ENCODE measurements at regions not wholly inside any gene's neighbourhood (a gene's known extent, or its start where the extent isn't known, plus 50 kb on each side); places are given as distances from the start of the nearest gene placed in this dataset.
"Not testable (repeated sequence)": the region's sequence is repeated elsewhere in the genome, so short reads cannot be mapped to it uniquely, and the experiment has no call there.

DNA sequence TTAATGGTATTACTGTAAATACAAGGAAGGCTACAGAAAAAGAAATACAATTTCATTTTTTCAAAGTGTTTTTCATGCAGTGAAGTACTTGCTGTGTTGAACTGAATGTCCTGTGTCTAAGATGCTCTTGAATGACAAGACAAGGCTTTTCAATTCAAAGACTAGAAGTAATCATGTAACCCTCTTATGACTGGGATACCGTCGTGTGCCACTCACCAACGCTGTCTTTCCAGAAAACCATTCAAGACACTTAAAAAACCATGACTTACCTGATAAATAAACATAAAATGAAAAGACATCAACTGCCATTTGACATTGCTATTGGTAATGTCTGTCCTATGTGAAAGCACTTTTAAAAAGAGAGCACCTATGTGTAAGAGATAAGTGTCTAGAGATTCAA is 183.1 kb upstream of the DPP10 start:
- no peak for DNase-seq (ENCODE audit: low read depth)

DNA sequence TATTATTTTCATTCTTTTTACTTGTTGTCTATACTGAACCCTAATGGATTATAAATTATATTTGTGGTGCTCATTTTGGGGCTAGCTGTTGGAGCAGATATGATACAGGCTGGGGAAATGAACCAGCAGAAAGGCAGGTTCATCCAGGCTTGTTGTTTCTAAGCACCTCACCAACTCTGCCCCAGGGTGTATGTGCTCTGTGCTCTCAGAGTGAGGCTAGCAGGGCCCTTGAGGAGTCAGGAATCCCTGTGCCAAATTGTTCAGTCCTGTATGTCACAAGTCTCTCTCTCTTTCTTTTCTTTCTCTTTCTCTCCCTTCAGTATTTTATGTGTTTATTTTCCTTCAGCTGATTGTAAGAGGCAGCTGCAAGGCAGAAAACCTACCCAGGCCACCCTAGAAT is 181.1 kb upstream of the DPP10 start:
- no peak for DNase-seq (ENCODE audit: low read depth)

DNA sequence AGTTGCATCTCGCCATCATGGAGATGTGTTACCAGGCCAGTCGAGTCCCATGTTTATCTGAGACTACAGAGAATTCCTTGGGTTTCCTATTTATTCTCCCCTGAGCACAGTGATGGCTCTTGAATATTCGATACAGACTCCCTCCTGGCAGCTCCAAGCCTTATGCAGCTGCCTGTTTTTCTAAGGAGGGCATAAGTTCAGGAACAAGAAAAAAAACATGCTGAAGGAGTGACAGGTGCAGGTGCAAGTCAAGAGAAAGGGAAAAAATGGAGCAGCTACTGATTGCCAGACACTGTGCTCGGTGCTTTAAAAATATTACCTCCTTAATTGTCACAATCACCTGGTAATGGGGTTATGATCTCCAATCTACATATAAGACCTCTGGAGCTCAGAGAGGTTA is 177.2 kb upstream of the DPP10 start:
- no peak for DNase-seq (ENCODE audit: low read depth)

DNA sequence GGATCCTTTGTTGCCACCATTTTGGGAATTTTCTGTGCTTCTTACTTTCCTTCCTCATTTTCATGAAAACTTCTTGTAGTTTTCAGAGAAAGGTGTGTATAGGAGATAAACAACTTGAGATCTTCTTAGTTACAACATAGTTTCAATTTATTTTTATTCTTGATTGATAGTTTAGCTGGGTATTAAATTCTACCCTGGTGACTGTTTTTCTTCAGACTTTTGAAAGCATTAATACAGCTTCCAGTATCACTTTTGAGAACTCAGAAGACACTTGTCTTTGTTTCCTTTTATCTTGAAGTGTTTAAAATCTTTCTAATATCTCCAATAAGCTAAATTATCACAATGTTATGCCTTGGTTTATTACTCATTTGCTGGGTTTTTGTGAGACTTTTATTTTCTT is 167.5 kb upstream of the DPP10 start:
- no peak for DNase-seq (ENCODE audit: low read depth)

DNA sequence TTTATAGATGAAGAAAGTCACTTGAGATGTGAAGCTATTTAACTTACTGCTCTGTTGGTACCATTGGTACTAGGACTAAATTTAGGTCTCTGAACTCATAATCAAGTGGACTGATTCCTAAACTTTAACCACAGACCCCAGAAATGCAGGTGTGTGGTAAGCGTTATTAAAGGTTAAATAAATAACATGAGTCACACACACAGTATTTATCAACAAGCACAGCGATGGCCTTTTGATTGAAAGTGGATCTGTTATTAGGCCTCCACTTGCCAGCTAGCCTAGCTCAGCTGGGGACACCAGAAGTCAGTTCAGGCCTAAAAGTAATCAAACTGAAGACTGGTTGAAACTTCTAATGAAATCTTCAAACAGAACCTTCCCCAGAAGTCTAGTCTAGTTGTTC is 161.3 kb upstream of the DPP10 start:
- DNase-seq (ENCODE audit: low read depth), result no peak

DNA sequence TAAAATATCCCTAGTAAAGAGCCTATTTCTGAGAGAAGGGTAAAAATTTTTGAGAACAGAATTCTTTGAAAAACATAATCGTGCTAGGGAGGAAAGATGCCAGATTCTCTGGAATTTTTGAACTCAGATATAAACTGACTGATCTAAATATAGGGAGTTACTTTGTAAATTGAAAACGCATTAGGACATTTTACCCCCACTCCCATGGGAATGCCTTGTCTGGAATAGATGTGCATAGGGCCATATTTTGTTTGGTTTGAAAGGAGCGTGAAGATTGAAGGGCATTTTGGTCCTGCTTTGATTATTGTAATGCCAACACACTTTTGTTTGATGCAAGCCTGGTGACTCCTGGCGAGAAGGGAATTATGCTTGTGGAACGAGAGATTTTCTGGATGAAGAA is 158.7 kb upstream of the DPP10 start:
- DNase-seq (ENCODE audit: low read depth), result no peak

DNA sequence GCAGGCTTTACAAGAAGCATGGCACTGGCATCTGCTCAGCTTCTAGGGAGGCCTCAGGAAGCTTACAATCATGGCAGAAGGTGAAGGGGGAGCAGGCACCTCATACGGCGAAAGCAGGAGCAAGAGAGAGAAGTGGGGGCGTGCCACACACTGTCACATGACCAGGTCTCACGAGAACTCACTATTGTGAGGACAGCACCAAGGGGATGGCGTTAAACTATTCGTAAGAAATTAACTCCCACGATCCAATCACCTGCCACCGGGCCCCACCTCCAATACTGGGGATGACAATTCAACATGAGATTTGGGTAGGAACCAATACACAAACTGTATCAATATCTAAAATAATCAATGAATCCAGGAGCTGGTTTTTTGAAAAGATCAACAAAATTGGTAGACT is 156.0 kb upstream of the DPP10 start:
- no peak for DNase-seq (ENCODE audit: low read depth)

DNA sequence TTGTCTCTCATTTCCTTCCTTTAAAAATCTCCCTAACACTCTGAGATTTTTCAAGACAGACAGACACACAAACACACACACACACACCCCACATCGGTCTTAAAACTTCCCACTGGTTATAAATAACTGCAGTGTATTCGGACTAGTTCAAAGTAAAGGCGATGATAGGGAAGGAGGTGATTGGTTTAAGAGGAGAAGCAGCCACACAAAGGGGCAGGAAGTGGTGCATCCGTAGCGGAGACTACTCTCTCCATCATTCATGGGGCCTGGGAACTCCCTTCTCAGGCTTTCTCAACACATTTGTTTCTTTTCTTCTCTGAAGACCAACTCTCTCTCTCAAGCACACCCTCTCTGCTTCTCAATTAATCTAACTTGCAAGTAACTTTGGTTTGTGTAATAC is 149.1 kb upstream of the DPP10 start:
- no peak for DNase-seq (ENCODE audit: low read depth)

DNA sequence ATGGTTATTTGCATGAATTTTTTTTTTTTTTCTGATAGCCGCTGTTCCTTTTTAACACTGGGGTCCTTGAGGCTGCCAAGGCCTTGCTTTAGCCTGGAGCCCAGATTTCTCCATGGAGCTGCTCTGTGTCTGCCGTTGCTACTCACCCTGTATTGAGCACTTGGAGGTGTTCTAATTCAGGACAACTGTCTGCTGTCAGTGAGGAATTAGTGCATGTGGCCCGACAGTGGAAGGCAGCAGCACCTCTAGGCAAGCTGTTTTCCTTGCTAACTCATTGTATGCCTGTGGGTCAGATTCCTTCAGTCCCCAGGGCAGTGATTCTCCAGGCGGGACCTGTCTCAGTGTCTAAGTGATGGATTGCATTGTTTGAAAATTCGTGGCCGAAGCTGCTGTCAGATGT is 147.7 kb upstream of the DPP10 start:
- DNase-seq (ENCODE audit: low read depth), result no peak

DNA sequence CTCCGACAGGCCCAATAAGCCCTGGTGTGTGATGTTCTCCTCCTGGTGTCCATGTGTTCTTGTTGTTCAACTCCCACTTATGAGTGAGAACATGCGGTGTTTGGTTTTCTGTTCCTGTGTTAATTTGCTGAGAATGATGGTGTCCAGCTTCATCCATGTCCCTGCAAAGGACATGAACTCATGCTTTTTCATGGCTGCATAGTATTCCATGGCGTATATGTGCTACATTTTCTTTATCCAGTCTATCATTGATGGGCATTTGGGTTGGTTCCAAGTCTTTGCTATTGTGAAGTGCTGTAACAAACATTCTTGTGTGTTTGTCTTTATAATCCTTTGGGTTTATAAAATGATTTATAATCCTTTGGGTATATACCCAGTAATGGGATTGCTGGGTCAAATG is 142.1 kb upstream of the DPP10 start:
- DNase-seq (ENCODE audit: low read depth), result not testable (repeated sequence)

DNA sequence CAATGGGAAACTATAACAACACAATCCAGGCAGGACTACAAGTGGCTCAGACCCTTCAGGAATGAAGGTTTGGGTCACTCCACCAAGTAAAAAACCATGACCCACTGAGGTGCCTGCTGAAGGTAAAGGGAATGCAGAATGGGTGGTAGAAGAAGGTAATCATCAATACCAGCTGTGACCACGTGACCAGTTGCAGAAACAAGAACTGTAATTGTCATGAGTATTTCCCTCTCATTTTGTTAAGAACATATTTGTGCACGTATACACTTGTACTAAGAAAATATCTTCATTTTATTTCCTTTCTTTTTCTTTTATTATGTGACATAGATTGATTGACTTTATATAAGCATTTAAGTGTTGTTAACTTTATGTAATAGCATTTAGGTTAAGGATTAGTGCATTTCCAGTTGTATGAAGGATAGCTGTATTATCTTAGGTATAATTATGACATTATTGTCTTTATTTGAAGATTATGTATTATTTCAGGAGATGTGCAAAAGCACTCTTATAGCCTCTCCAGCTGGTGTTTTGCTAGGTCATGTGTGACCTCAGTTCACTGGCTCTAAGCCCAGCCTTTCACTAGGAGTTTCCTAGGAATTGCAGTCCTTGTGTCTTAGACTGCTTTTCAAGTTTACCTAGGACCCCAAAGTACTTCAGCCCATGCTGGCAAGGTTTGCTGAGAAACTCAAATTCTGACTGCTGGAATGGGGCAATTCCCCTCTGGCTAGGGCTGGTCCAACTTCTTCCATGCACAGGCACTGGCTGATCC is 125.7 kb upstream of the DPP10 start:
- no peak for DNase-seq (ENCODE audit: low read depth)

DNA sequence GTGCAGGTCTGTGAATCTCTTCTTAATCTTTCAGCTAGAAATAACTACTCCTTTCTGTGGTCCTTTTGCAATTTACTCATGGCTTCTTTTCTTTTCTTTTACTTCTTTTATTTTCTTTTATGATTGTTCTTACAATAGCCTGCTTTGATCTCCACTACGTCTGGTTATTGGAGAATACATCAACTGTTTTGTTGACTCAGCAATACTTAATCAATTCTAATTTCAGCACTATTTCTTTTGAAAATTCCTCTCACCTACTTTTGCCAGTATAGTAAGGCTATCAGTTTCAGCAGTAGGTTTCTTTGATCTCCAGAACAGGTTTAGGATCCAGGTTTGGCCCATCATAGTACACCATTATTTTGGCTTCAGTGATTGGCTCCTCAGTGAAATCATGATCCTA is 111.8 kb upstream of the DPP10 start:
- DNase-seq (ENCODE audit: low read depth), result no peak

DNA sequence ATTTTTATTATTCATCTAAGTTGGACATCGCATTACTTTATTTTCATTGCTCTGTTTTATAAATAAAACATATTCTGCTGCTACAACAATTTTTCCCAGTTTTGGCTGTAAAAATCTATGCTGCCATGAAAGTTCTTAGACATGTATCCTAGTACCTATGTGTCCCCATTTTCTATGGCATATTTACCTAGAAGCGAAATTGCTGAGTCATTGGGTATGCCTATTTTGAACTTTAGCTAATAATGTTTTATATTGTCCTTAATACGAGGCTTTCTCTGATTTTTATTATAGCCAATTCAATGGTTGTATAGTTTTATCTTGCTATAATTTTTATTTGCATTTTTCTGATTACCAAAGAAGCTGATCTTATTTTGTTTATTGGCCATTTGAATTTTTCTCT is 110.5 kb upstream of the DPP10 start:
- no peak for DNase-seq (ENCODE audit: low read depth)

DNA sequence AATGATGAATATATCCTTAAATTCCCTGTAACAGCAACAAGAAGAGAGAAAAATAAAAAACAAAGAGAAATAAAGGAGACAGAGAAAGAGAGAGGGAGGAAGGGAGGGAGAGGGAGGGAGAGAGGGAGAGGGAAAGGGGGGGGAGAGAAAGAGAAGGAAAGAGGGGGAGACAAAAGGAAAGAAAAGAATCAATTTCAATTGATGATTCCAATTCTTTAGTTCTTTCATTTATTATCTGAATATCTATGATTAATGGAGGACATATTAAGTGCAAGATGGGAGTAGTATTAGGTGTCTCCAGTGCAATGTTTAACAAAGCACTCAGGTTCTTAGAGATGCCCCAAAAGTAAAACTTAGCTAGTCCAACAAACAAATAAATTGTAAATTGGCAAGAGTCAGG is 97.2 kb upstream of the DPP10 start:
- no peak for DNase-seq (ENCODE audit: low read depth)

DNA sequence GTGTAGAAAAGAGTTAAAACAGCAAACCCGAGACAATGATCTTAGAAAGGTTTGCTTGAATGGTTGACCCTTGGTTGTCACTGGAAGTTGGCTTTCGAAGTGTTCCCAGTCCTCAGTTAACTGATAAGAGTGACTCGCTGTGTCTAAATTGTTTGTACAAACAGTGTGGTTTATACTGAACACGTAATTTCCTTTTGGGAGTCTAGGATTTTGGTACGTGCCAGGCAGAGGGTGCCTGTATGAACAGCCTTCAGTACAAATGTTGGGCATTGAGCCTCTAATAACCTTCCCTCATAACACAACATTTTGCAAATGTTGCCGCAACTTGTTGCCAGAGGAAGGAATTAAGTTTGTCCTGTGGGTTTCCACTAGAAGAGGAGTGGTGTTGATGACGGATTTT is 95.8 kb upstream of the DPP10 start:
- DNase-seq (ENCODE audit: low read depth), result peak; percentile 1

DNA sequence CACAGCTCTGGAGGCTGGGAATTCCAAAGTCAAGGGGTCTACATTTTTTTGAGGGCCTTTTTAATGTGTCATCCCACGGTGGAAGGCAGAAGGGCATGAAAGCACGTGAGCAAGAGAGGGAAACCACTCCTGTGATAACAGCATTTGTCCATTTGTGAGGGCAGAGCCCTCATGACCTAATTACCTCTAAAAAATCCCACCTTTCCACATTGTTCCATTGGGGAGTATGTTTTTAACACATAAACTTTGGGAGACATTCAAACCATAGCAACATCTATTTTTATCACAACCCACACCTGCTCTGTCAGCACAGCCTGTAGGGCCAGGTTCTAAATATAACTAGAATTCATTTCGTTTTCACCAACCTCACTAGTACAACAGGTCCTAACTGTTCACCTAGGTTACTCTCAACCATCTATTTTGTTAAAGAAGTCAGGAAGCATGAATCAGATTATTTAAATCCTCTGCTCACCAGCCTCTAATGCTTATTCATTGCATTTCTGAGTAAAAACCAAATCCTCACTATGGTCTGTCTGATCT is 92.2 kb upstream of the DPP10 start:
- no peak for DNase-seq (ENCODE audit: low read depth)

DNA sequence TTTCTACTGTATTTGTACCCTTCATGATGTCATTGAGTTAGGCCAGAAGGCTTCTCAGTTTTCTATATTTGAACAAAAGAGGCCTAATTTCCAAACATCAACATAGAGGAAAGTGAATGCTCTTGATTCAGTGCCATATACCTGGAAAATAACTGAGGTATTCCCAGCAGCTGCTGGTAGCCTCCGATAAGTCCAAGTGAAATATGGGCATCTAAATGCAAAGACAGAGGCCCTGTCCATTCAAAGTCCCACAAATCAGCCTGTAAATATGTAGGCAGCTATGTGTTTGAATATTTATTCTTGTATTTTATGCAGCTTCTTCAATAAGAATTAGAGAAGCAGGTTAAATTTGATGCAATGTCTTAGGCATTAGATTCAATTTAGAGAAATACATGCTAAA is 89.5 kb upstream of the DPP10 start:
- no peak for DNase-seq (ENCODE audit: low read depth)

DNA sequence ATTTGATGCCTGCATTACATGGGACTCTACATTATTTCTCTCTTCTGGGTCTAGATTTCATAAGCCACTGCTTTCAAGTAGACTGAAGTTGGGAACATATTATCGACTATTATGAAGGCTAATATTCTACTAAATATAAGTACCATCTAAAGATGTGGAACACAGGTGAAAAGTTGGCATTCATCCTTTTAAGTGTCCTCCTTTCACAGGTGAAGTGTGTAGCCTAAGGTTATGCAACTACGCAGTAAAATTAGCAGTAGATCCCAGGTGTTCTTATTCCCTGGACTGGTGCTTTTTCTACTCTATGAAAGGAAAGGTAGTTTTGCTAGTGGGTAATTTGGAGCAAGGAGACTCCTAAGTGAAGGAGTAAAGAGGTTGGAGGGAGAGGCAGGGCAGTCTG is 88.2 kb upstream of the DPP10 start:
- DNase-seq (ENCODE audit: low read depth), result no peak

DNA sequence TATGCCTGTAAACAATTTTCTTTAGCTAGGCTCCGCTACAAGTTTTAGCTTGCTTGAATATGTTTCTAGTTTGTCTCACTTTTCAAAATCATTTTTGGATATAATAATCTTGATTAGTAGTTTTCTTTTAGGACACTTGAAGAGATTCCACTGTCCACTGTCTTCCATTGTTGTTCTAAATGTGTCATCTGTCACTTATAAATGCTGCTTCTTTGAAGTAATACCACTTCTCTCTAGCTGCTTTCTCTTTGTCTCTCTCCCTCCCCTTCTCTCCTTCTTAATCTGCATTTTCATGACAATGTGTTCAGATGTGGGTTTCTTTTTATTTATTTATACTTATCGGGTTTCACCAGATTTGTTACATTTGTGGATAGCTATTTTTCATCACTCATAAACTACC is 73.7 kb upstream of the DPP10 start:
- DNase-seq (ENCODE audit: low read depth), result no peak

DNA sequence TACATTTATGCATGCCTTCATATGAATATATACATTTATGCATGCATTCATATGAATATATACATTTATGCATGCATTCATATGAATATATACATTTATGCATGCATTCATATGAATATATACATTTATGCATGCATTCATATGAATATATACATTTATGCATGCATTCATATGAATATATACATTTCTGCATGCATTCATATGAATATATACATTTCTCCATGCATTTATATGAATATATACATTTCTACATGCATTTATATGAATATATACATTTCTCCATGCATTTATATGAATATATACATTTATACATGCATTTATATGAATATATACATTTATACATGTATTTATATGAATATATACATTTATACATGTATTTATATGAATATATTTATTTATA is 70.7 kb upstream of the DPP10 start:
- DNase-seq (ENCODE audit: low read depth), result not testable (repeated sequence)

DNA sequence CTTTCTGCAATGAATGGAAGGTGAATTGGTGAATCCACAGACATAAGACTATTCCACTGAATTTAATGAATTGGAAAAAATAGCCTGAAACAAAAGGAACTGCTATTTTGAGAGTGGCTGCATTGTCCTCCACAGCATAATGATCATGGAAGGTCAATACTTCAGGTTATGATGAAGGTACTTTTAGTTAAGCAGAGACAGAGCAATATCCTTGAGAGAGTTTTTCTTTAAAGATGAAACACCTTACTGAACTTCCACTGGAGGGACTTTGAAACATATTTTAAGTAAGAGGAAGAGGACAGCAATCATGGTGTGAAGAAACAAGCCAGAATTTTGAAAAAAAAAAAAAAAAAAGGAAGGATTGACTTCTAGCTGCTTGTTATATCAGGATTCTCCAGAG is 68.8 kb upstream of the DPP10 start:
- DNase-seq (ENCODE audit: low read depth), result no peak

DNA sequence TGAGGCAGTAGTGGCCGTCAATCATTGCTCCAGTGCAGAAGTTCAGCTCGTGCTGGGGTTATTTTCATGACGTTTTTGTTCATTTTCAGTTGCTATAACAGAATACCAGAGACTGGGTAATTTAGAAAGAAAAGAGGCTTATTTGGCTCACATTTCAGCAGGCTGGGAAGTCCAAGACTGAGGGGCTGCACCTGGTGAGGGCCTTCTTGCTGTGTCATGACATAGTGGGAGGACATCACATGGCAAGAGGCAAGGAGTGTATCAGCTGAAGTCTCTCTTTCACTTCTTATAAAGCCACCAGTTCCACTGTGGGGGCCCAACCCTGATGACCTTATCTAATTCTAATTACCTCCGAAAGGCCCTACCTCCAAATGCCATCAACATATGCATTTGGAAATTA is 58.0 kb upstream of the DPP10 start:
- DNase-seq (ENCODE audit: low read depth), result no peak

DNA sequence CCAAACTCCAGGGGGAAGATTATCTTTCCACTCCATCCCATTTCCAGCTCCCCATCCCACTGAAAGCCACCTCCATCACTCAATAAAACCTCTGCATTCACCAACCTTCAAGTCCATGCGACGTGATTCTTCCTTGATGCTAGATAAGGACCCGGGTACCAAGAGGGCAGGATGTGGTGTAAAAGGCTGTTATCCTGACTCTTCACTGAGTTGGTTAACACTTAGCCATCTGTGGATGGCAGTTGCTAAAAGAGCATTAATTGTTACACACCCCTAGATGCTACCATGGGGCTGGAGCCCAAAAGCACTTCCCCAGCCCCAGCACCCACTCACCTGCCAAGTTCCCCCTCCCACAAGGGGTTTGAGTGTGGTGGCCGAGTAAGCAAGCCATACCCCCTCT is 53.4 kb upstream of the DPP10 start:
- no peak for DNase-seq (ENCODE audit: low read depth)

All from M059J (cell line).